Nephron (organoid): ENCODE measurements at regions not wholly inside any gene's neighbourhood (a gene's known extent, or its start where the extent isn't known, plus 50 kb on each side); places are given as distances from the start of the nearest gene placed in this dataset.
"Not testable (repeated sequence)": the region's sequence is repeated elsewhere in the genome, so short reads cannot be mapped to it uniquely, and the experiment has no call there.

Experiments used
- H3K27ac Mint-ChIP-seq, 3 experiments: 2 replicates each; pipeline ENCODE4 v1.8.0; 2020; ENCODE audit warnings: mixed read lengths in 3 of 3, mild to moderate bottlenecking in 2 of 3, moderate library complexity in 1 of 3
- H3K27me3 Mint-ChIP-seq: 2 replicates; pipeline ENCODE4 v1.8.0; 2021; ENCODE audit warnings: low read depth, mild to moderate bottlenecking, moderate library complexity, mixed read lengths
- H3K36me3 Mint-ChIP-seq: 2 replicates; pipeline ENCODE4 v1.8.0; 2020; ENCODE audit warnings: low read depth, mixed read lengths
- H3K4me1 Mint-ChIP-seq: 2 replicates; pipeline ENCODE4 v1.8.0; 2020; ENCODE audit warnings: mixed read lengths
- H3K4me3 Mint-ChIP-seq, 3 experiments: 2 replicates each; pipeline ENCODE4 v1.8.0; 2020; ENCODE audit warnings: mild to moderate bottlenecking in 3 of 3, mixed read lengths in 3 of 3, moderate library complexity in 2 of 3
- H3K9me3 Mint-ChIP-seq: 2 replicates; pipeline ENCODE4 v1.8.0; 2020; ENCODE audit warnings: mixed read lengths
- CTCF ChIP-seq, 3 experiments: fragments of 200-600 bp; sonication (generic); IDR thresholded peaks; one replicate each; pipeline ENCODE4 v1.5.0; 2021; ENCODE audit warnings: antibody characterized with exemption in 3 of 3; ENCODE audit not compliant: unreplicated experiment in 3 of 3

- H3K27ac Mint-ChIP-seq, result no peak overlapping the region
- H3K36me3 Mint-ChIP-seq, result no peaks in the 10 kb centered on the region
- no peak for TF ChIP-seq CTCF (IDR thresholded peaks at IDR 0.05; ENCODE audit: unreplicated experiment in 3 of 3)
- peaks cover 12% of the 10 kb centered on the region for H3K9me3 Mint-ChIP-seq
- no peak overlapping the region for H3K4me3 Mint-ChIP-seq
- H3K4me1 Mint-ChIP-seq, result no peaks in the 10 kb centered on the region
- H3K27me3 Mint-ChIP-seq, result no peaks in the 10 kb centered on the region
These were observed 167.9 kb downstream of the RGS9 start for GRCh38 chr17:65305116-65305515.

- H3K27ac Mint-ChIP-seq, H3K4me1 Mint-ChIP-seq, H3K36me3 Mint-ChIP-seq, H3K4me3 Mint-ChIP-seq, H3K27me3 Mint-ChIP-seq: not testable (repeated sequence)
- peaks cover 17% of the 10 kb centered on the region for H3K9me3 Mint-ChIP-seq
These were observed 164.7 kb downstream of the RGS9 start for GRCh38 chr17:65301882-65302281.

- Mint-ChIP-seq H3K9me3 (peaks cover 17% of the 10 kb centered on the region), H3K4me1 (peaks cover 6% of the 10 kb centered on the region), H3K36me3 (no peaks in the 10 kb centered on the region), H3K27ac (no peak overlapping the region), H3K4me3 (no peak overlapping the region), H3K27me3 (peaks cover 6% of the 10 kb centered on the region)
- no peak for TF ChIP-seq CTCF (IDR thresholded peaks at IDR 0.05; ENCODE audit: unreplicated experiment in 3 of 3)
These were observed 164.0 kb downstream of the RGS9 start for GRCh38 chr17:65301184-65301583.

- H3K4me1 Mint-ChIP-seq, result peaks cover 17% of the 10 kb centered on the region
- peaks cover 6% of the 10 kb centered on the region for H3K27me3 Mint-ChIP-seq
- TF ChIP-seq CTCF (IDR thresholded peaks at IDR 0.05; ENCODE audit: unreplicated experiment in 3 of 3), result no peak
- H3K27ac Mint-ChIP-seq, result no peak overlapping the region
- H3K9me3 Mint-ChIP-seq, result peaks cover 12% of the 10 kb centered on the region
- H3K36me3 Mint-ChIP-seq, result no peaks in the 10 kb centered on the region
- H3K4me3 Mint-ChIP-seq, result no peak overlapping the region
These were observed 160.7 kb downstream of the RGS9 start for GRCh38 chr17:65297916-65298315.

- H3K36me3 Mint-ChIP-seq, result no peaks in the 10 kb centered on the region
- peaks cover 17% of the 10 kb centered on the region for H3K4me1 Mint-ChIP-seq
- H3K4me3 Mint-ChIP-seq, result no peak overlapping the region
- peaks cover 6% of the 10 kb centered on the region for H3K27me3 Mint-ChIP-seq
- H3K27ac Mint-ChIP-seq, result no peak overlapping the region
- H3K9me3 Mint-ChIP-seq, result peaks cover 9% of the 10 kb centered on the region
- no peak for TF ChIP-seq CTCF (IDR thresholded peaks at IDR 0.05; ENCODE audit: unreplicated experiment in 3 of 3)
These were observed 160.2 kb downstream of the RGS9 start for GRCh38 chr17:65297384-65297783.

GRCh38 chr17:65294181-65294719 is 157.1 kb downstream of the RGS9 start:
- H3K27ac Mint-ChIP-seq, result peak overlapping the region in 2 of 3 experiments; percentile 2 to 58
- peak; percentile 83 to 87 (median 86) for TF ChIP-seq CTCF (IDR thresholded peaks at IDR 0.05; ENCODE audit: unreplicated experiment in 3 of 3)
- H3K9me3 Mint-ChIP-seq, result peaks cover 3% of the 10 kb centered on the region
- H3K27me3 Mint-ChIP-seq, result peaks cover 6% of the 10 kb centered on the region
- no peaks in the 10 kb centered on the region for H3K36me3 Mint-ChIP-seq
- H3K4me1 Mint-ChIP-seq, result peaks cover 17% of the 10 kb centered on the region
- no peak overlapping the region for H3K4me3 Mint-ChIP-seq
